IMR-90 (cell line): ENCODE measurements at regions not wholly inside any gene's neighbourhood (a gene's known extent, or its start where the extent isn't known, plus 50 kb on each side); places are given as distances from the start of the nearest gene placed in this dataset.

Source experiments
- ATAC-seq: fragments of 200-7000 bp; cut with Tn5 transposase; 2 replicates; pipeline ENCODE4 v1.9.1; 2020; ENCODE audit warnings: low read depth, mild to moderate bottlenecking, moderate library complexity
- BruUV-seq: library from RNA; stranded (reverse); fragments of 400-500 nt; replicated peaks from 2 replicates; lab custom pipeline; 2021; lab: Mats Ljungman, UMichigan
- CTCF ChIA-PET: fragments of 300-600 bp; formaldehyde crosslinking; extraction: SDS; loops from one replicate; lab custom pipeline; 2021; ENCODE audit warnings: antibody characterized with exemption; lab: Yijun Ruan, JAX
- POLR2A ChIA-PET: fragments of 300-600 bp; sonication (Branson Sonifier 250); formaldehyde crosslinking; loops from one replicate; lab custom pipeline; 2022; ENCODE audit warnings: antibody characterized with exemption; ENCODE audit not compliant: unreplicated experiment; lab: Charles Lee
- DNase-seq: peaks from one replicate; pipeline ENCODE4 v3.0.0; 2013
- H2AFZ ChIP-seq: replicated peaks from 2 replicates; pipeline ENCODE3; 2013; ENCODE audit warnings: low read length, mild to moderate bottlenecking; ENCODE audit not compliant: poor library complexity
- H2AK5ac ChIP-seq: 2 replicates; pipeline ENCODE4 v1.6.1; 2013; ENCODE audit warnings: low read depth, low read length, inconsistent platforms
- H2AK9ac ChIP-seq: replicated peaks from 2 replicates; pipeline ENCODE3; 2013; ENCODE audit warnings: mild to moderate bottlenecking, low read depth, low read length, moderate library complexity; ENCODE audit not compliant: poor library complexity
- H2BK120ac ChIP-seq: 2 replicates; pipeline ENCODE4 v1.6.1; 2013; ENCODE audit warnings: low read depth, low read length, inconsistent platforms
- H2BK15ac ChIP-seq: 3 replicates; pipeline ENCODE4 v1.6.1; 2013; ENCODE audit warnings: low read depth, low read length, inconsistent platforms
- H2BK20ac ChIP-seq: 2 replicates; pipeline ENCODE4 v1.6.1; 2013; ENCODE audit warnings: low read depth, mild to moderate bottlenecking, inconsistent platforms, low read length, moderate library complexity
- H2BK5ac ChIP-seq: 2 replicates; pipeline ENCODE4 v1.6.1; 2013; ENCODE audit warnings: mild to moderate bottlenecking, low read depth, low read length, inconsistent platforms; ENCODE audit not compliant: poor library complexity, severe bottlenecking
- H3K14ac ChIP-seq: replicated peaks from 2 replicates; pipeline ENCODE4 v1.6.1; 2013; ENCODE audit warnings: low read depth, low read length, inconsistent platforms
- H3K18ac ChIP-seq: 2 replicates; pipeline ENCODE4 v1.6.1; 2013; ENCODE audit warnings: low read depth, low read length, control low read depth
- H3K23ac ChIP-seq: 2 replicates; pipeline ENCODE4 v1.6.1; 2013; ENCODE audit warnings: low read depth, low read length, inconsistent platforms
- H3K27ac ChIP-seq: 2 replicates; pipeline ENCODE4 v1.5.1; 2013; ENCODE audit warnings: mild to moderate bottlenecking, control low read depth, low read length; ENCODE audit not compliant: insufficient read depth
- H3K27me3 ChIP-seq: 2 replicates; pipeline ENCODE4 v1.6.1; 2013; ENCODE audit warnings: low read length; ENCODE audit not compliant: control insufficient read depth, insufficient read depth
- H3K36me3 ChIP-seq: 2 replicates; pipeline ENCODE4 v1.6.1; 2013; ENCODE audit warnings: low read length, mixed read lengths; ENCODE audit not compliant: control insufficient read depth, insufficient read depth
- H3K4ac ChIP-seq: 2 replicates; pipeline ENCODE4 v1.6.1; 2013; ENCODE audit warnings: low read depth, low read length, inconsistent platforms
- H3K4me1 ChIP-seq: 2 replicates; pipeline ENCODE4 v1.6.1; 2013; ENCODE audit warnings: low read length, mixed read lengths; ENCODE audit not compliant: control insufficient read depth, insufficient read depth
- H3K4me2 ChIP-seq: 2 replicates; pipeline ENCODE4 v1.6.1; 2013; ENCODE audit warnings: low read depth, mild to moderate bottlenecking, control low read depth, low read length, moderate library complexity
- H3K4me3 ChIP-seq: 2 replicates; pipeline ENCODE4 v1.5.1; 2013; ENCODE audit warnings: low read depth, mild to moderate bottlenecking, control low read depth, low read length, moderate library complexity; ENCODE audit not compliant: insufficient read depth
- H3K56ac ChIP-seq: 2 replicates; pipeline ENCODE4 v1.6.1; 2013; ENCODE audit warnings: low read length, inconsistent platforms; ENCODE audit not compliant: insufficient read depth; ENCODE audit errors: extremely low read depth
- H3K79me1 ChIP-seq, 2 experiments: 2 replicates each; pipeline ENCODE4 v1.6.1; 2013; ENCODE audit warnings: low read length in 2 of 2, inconsistent platforms in 1 of 2, low read depth in 1 of 2
- H3K9ac ChIP-seq: 2 replicates; pipeline ENCODE4 v1.6.1; 2013; ENCODE audit warnings: low read depth, low read length, control low read depth
- H3K9me1 ChIP-seq: 2 replicates; pipeline ENCODE4 v1.6.1; 2013; ENCODE audit warnings: low read length, inconsistent platforms; ENCODE audit not compliant: insufficient read depth
- H3K9me3 ChIP-seq: 2 replicates; pipeline ENCODE4 v1.6.1; 2013; ENCODE audit warnings: low read length; ENCODE audit not compliant: control insufficient read depth, insufficient read depth
- H4K20me1 ChIP-seq: 2 replicates; pipeline ENCODE4 v1.6.1; 2013; ENCODE audit warnings: low read length, inconsistent platforms; ENCODE audit not compliant: insufficient read depth
- H4K5ac ChIP-seq: 2 replicates; pipeline ENCODE4 v1.6.1; 2013; ENCODE audit warnings: mild to moderate bottlenecking, low read depth, low read length, control low read depth
- H4K8ac ChIP-seq, 2 experiments: 2 replicates each; pipeline ENCODE4 v1.6.1; 2013; ENCODE audit warnings: low read depth in 2 of 2, low read length in 2 of 2, control low read depth in 1 of 2, inconsistent platforms in 1 of 2
- H4K91ac ChIP-seq: 2 replicates; pipeline ENCODE4 v1.6.1; 2013; ENCODE audit warnings: low read depth, low read length, inconsistent platforms; ENCODE audit not compliant: insufficient read depth
- BHLHE40 ChIP-seq: fragments of 150-350 bp; IDR thresholded peaks from 2 replicates; pipeline ENCODE4 v1.6.1; 2016; ENCODE audit warnings: mild to moderate bottlenecking, low read depth, low read length
- CEBPB ChIP-seq: IDR thresholded peaks from 2 replicates; pipeline ENCODE4 v1.6.1; 2012; ENCODE audit warnings: low read depth, low read length, improper control_type of control experiment
- CHD1 ChIP-seq: IDR thresholded peaks from 2 replicates; pipeline ENCODE4 v1.6.1; 2012; ENCODE audit warnings: low read depth, low read length, improper control_type of control experiment
- CTCF ChIP-seq: conservative IDR thresholded peaks from 2 replicates; pipeline ENCODE4 v1.5.1; 2012; ENCODE audit warnings: mild to moderate bottlenecking, low read depth, low read length, improper control_type of control experiment
- ELK1 ChIP-seq: fragments of 150-350 bp; IDR thresholded peaks from 2 replicates; pipeline ENCODE4 v1.6.1; 2016; ENCODE audit warnings: low read depth, mild to moderate bottlenecking, low read length, moderate library complexity, borderline replicate concordance
- FOS ChIP-seq: fragments of 150-350 bp; IDR thresholded peaks from 2 replicates; pipeline ENCODE4 v1.6.1; 2016; ENCODE audit warnings: low read depth, low read length
- MAFK ChIP-seq: IDR thresholded peaks from 2 replicates; pipeline ENCODE4 v1.6.1; 2012; ENCODE audit warnings: low read depth, low read length, improper control_type of control experiment
- MAZ ChIP-seq: IDR thresholded peaks from 2 replicates; pipeline ENCODE4 v1.6.1; 2012; ENCODE audit warnings: low read depth, mild to moderate bottlenecking, low read length, improper control_type of control experiment, moderate library complexity, borderline replicate concordance
- MXI1 ChIP-seq: IDR thresholded peaks from 2 replicates; pipeline ENCODE4 v1.6.1; 2012; ENCODE audit warnings: low read depth, mild to moderate bottlenecking, low read length, moderate library complexity, borderline replicate concordance
- NFE2L2 ChIP-seq: fragments of 150-350 bp; IDR thresholded peaks from 2 replicates; pipeline ENCODE4 v1.6.1; 2016; ENCODE audit warnings: low read depth, mild to moderate bottlenecking, low read length
- POLR2A ChIP-seq: IDR thresholded peaks from 2 replicates; pipeline ENCODE4 v1.6.1; 2012; ENCODE audit warnings: mild to moderate bottlenecking, low read depth, low read length
- RAD21 ChIP-seq: IDR thresholded peaks from 2 replicates; pipeline ENCODE4 v1.6.1; 2012; ENCODE audit warnings: low read length, improper control_type of control experiment
- RCOR1 ChIP-seq: IDR thresholded peaks from 2 replicates; pipeline ENCODE4 v1.6.1; 2012; ENCODE audit warnings: mild to moderate bottlenecking, low read length, improper control_type of control experiment; ENCODE audit not compliant: insufficient replicate concordance
- RFX5 ChIP-seq: IDR thresholded peaks from 2 replicates; pipeline ENCODE4 v1.8.0; 2012; ENCODE audit warnings: low read depth, mild to moderate bottlenecking, low read length, moderate library complexity
- SMC3 ChIP-seq: fragments of 150-350 bp; IDR thresholded peaks from 2 replicates; pipeline ENCODE4 v1.6.1; 2016; ENCODE audit warnings: low read depth, mild to moderate bottlenecking, antibody characterized with exemption, low read length, moderate library complexity
- USF2 ChIP-seq: fragments of 150-350 bp; IDR thresholded peaks from 2 replicates; pipeline ENCODE4 v1.6.1; 2017; ENCODE audit warnings: mild to moderate bottlenecking, antibody characterized with exemption, low read length, low read depth
- WGBS, 2 experiments: methylation state at CpG; one replicate each; pipeline versions ENCODE4 v1.1.5 to v1.1.7; 2013; ENCODE audit warnings: missing lambda C conversion rate in 2 of 2; ENCODE audit not compliant: insufficient read length in 1 of 2; ENCODE audit errors: extremely low coverage in 2 of 2; 5-methylcytosine and 5-hydroxymethylcytosine counted together
- dilution Hi-C: fragments of 300-500 bp; cut with HindIII; formaldehyde crosslinking; loops from one replicate; pipeline ENCODE4 v1.14.3; 2018; ENCODE audit warnings: low sequenced_read_pairs; ENCODE audit not compliant: unreplicated experiment
- in situ Hi-C: fragments of 300-500 bp; cut with MboI; formaldehyde crosslinking; loops from 3 replicates; pipeline ENCODE4 v1.14.3; 2019; ENCODE audit warnings: low sequenced_read_pairs, inconsistent platforms, mixed read lengths
- intact Hi-C: fragments of 100-400 bp; cut with micrococcal nuclease; formaldehyde crosslinking; loops from 2 replicates; pipeline ENCODE4 v1.10.0; 2022

- intact Hi-C loops = no loop called here
- Histone ChIP-seq H2AFZ (no peak overlapping the region), H3K14ac (no peak overlapping the region), H3K9me3 (peaks cover 3% of the 10 kb centered on the region), H4K5ac (no peak overlapping the region), H2AK9ac (no peak overlapping the region), H3K4ac (no peak overlapping the region), H3K79me1 (no peaks in the 10 kb centered on the region), H2BK20ac (no peak overlapping the region), H2AK5ac (no peak overlapping the region), H2BK5ac (no peak overlapping the region), H4K91ac (no peak overlapping the region), H4K8ac (no peak overlapping the region), H3K9ac (no peak overlapping the region), H3K9me1 (no peaks in the 10 kb centered on the region; the same call in 1 of the 2 replicates), H3K4me2 (no peak overlapping the region), H2BK15ac (no peak overlapping the region), H4K20me1 (no peaks in the 10 kb centered on the region), H3K27me3 (no peaks in the 10 kb centered on the region), H3K4me1 (no peaks in the 10 kb centered on the region), H3K18ac (no peak overlapping the region), H3K36me3 (no peaks in the 10 kb centered on the region), H3K23ac (no peak overlapping the region), H3K56ac (no peak overlapping the region), H3K27ac (no peak overlapping the region), H3K4me3 (no peak overlapping the region), H2BK120ac (no peak overlapping the region)
- dilution Hi-C loops = no loop called here
- WGBS, 2 experiments = no CpG with 5 or more reads among the region's 1 CpG
- no peak for DNase-seq
- CTCF ChIA-PET = no interaction called here
- in situ Hi-C loops = no loop called here
- POLR2A ChIA-PET = no interaction called here
- no TSS peak for BruUV-seq
- no peak for ATAC-seq
- TF ChIP-seq USF2 = no peak
- no peak for TF ChIP-seq NFE2L2
- TF ChIP-seq CTCF = no peak
- TF ChIP-seq SMC3 = no peak
- no peak for TF ChIP-seq BHLHE40
- TF ChIP-seq FOS = no peak
- no peak for TF ChIP-seq POLR2A
- TF ChIP-seq CHD1 = no peak
- no peak for TF ChIP-seq MAZ
- TF ChIP-seq RCOR1 = no peak
- TF ChIP-seq RFX5 = no peak
- no peak for TF ChIP-seq CEBPB
- TF ChIP-seq MXI1 = no peak
- no peak for TF ChIP-seq RAD21
- no peak for TF ChIP-seq MAFK
- TF ChIP-seq ELK1 = no peak
Measured at GRCh38 chr9:82212885-82213284, 224.3 kb downstream of the SPATA31D1 start.
